ENCODE measurements at regions not wholly inside any gene's neighbourhood (a gene's known extent, or its start where the extent isn't known, plus 50 kb on each side); places are given as distances from the start of the nearest gene placed in this dataset.

DNA sequence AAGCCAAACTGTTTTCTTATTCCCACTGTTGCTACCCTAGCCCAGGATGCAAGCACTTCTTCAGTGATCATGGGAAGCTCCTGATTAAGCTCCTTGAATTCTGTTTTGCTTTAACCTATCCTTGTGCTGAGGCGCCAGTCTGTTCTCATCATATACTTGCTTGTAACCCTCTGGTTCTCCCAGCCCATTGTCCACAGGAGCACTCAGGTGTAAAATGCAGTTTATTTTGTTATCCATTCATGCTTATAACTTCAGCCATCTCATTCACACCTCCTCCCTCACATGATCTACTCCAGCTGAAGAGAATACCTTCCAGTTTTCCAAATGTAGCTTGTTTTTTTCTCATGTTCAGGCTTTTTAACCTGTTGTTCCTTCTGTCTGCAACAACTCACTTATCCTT lies 402.1 kb upstream of the BRINP1 start:
- no peak for DNase-seq (ENCODE audit: low read depth)
- TF ChIP-seq, protein P1, sequence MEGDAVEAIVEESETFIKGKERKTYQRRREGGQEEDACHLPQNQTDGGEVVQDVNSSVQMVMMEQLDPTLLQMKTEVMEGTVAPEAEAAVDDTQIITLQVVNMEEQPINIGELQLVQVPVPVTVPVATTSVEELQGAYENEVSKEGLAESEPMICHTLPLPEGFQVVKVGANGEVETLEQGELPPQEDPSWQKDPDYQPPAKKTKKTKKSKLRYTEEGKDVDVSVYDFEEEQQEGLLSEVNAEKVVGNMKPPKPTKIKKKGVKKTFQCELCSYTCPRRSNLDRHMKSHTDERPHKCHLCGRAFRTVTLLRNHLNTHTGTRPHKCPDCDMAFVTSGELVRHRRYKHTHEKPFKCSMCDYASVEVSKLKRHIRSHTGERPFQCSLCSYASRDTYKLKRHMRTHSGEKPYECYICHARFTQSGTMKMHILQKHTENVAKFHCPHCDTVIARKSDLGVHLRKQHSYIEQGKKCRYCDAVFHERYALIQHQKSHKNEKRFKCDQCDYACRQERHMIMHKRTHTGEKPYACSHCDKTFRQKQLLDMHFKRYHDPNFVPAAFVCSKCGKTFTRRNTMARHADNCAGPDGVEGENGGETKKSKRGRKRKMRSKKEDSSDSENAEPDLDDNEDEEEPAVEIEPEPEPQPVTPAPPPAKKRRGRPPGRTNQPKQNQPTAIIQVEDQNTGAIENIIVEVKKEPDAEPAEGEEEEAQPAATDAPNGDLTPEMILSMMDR (IDR thresholded peaks at IDR 0.05; ENCODE audit: low read depth, low read length, missing control alignments), result no peak
- H3K4me3 ChIP-seq (ENCODE audit: low read depth, low read length), result no peak overlapping the region

GRCh38 chr9:119768266-119768665 lies 399.0 kb upstream of the BRINP1 start:
- TF ChIP-seq, protein P1 (IDR thresholded peaks at IDR 0.05; ENCODE audit: low read depth, low read length, missing control alignments), result no peak
- no peak for DNase-seq (ENCODE audit: low read depth)
- H3K4me3 ChIP-seq (ENCODE audit: low read depth, low read length), result no peak overlapping the region

- no peak for DNase-seq (ENCODE audit: low read depth)
- no peak overlapping the region for H3K4me3 ChIP-seq (ENCODE audit: low read depth, low read length)
- TF ChIP-seq, protein P1 (IDR thresholded peaks at IDR 0.05; ENCODE audit: low read depth, low read length, missing control alignments), result no peak
Observed at GRCh38 chr9:119765632-119766175, 396.5 kb upstream of the BRINP1 start.

DNA sequence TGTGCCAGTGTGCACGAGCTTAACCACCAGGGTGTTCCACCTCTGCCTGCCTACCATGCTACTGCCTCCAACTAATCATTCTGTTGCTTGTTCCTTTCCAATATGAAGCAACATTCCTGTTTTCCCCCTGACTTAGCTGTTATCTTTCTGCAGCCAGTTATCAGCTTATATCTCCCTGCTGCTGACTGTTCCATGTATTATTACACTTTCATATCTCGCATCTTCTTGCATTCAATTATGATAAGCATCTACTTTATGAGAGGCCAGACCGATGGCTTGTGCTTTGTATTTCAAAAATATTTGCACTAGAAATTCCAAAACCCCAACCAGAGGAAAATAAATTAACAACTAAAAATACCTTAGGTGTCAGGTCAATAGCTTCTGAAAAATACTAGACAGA lies 394.0 kb upstream of the BRINP1 start:
- TF ChIP-seq, protein P1 (IDR thresholded peaks at IDR 0.05; ENCODE audit: low read depth, low read length, missing control alignments), result no peak
- DNase-seq (ENCODE audit: low read depth), result no peak
- H3K4me3 ChIP-seq (ENCODE audit: low read depth, low read length), result no peak overlapping the region

DNA sequence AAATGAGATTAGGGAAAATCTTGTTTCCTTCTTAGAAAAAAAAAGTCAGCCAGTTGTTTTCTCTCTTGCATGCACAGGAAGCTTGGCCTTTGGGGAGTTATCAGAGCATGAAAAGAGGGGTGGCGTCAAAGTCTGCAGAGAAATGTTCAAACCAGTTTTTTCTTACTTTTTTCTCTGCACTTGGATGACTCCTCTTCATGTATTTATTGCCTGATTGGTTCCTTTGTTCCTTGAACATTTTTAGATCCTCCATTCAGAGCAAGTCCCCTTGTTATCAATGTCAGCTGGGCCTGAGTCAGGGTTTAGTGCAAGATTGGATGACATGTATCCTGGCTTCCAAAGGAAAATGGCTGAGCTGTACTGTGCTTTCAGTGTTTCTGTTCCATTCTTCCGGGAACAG lies 392.6 kb upstream of the BRINP1 start:
- H3K4me3 ChIP-seq (ENCODE audit: low read depth, low read length), result no peak overlapping the region
- no peak for DNase-seq (ENCODE audit: low read depth)
- TF ChIP-seq, protein P1 (IDR thresholded peaks at IDR 0.05; ENCODE audit: low read depth, low read length, missing control alignments), result no peak

DNA sequence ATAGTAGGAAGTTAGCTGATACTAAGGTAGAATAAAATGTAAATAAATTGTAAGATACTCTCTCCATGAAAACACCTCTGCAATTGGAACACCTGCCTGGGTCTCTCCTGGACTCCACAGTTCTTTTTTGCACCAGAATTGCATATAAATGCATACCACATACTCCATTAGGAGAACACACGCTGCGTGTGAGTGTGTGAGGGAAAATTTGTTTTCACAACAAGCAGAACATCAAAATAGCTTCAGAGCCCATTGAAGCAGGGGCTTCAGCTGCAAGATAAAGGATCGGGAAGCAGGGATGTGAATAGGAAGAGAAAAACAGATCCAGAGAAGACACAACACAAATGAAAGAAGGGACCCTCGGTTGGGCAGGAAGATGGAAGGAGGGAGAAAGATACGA lies 389.8 kb upstream of the BRINP1 start:
- no peak for DNase-seq (ENCODE audit: low read depth)
- TF ChIP-seq, protein P1 (IDR thresholded peaks at IDR 0.05; ENCODE audit: low read depth, low read length, missing control alignments), result no peak
- no peak overlapping the region for H3K4me3 ChIP-seq (ENCODE audit: low read depth, low read length)

DNA sequence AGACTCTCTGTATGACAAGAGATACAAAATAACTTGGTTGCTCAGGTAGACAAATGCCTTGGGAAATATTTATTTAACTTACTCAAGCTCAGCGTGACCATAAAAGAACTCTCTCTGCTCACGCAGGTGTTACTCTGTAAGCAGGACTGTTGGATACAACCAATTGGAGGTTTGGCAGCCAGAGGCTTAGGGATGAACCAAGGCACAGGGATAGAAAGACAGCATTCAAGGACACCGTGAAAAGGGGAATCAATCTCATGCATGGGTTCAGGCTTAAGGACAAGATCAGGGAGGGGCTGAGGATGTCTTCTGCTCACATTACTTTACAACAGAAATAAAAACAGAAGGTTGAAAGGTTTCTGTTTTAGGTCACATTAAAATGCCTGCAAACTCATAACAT lies 389.0 kb upstream of the BRINP1 start:
- no peak overlapping the region for H3K4me3 ChIP-seq (ENCODE audit: low read depth, low read length)
- DNase-seq (ENCODE audit: low read depth), result no peak
- TF ChIP-seq, protein P1 (IDR thresholded peaks at IDR 0.05; ENCODE audit: low read depth, low read length, missing control alignments), result no peak
